Right lobe of liver (tissue), 6 donors: ENCODE measurements at regions not wholly inside any gene's neighbourhood (a gene's known extent, or its start where the extent isn't known, plus 50 kb on each side); places are given as distances from the start of the nearest gene placed in this dataset.

Source experiments
- ATAC-seq, 4 donors: fragments of 200-7000 bp; cut with Tn5 transposase; one replicate each; pipeline ENCODE4 v1.9.1; 2020; ENCODE audit warnings: mild to moderate bottlenecking in 4 of 4, moderate library complexity in 4 of 4
- DNase-seq, 3 donors: peaks; one replicate each; pipeline ENCODE4 v3.0.0-alpha.2; 2020
- H3K27ac ChIP-seq, 3 donors: fragments of 200-600 bp; one replicate each; pipeline ENCODE4 v1.8.0; 2022
- H3K27me3 ChIP-seq, 2 donors: fragments of 200-600 bp; one replicate each; pipeline ENCODE4 v1.8.0; 2022
- H3K36me3 ChIP-seq, 4 donors: fragments of 200-600 bp; sonication (generic) in 1 of 4; one replicate each; pipeline versions ENCODE4 v1.5.1 to v1.8.0; 2017 to 2022; ENCODE audit warnings: control low read depth in 1 of 4
- H3K4me1 ChIP-seq, 4 donors: fragments of 200-600 bp; sonication (generic) in 1 of 4; one replicate each; pipeline versions ENCODE4 v1.5.1 to v1.8.0; 2017 to 2022; ENCODE audit warnings: control low read depth in 1 of 4
- H3K4me3 ChIP-seq, 3 donors: fragments of 200-600 bp; one replicate each; pipeline ENCODE4 v1.8.0; 2022
- H3K9me3 ChIP-seq, 4 donors: fragments of 200-600 bp; sonication (generic) in 1 of 4; one replicate each; pipeline versions ENCODE4 v1.5.1 to v1.8.0; 2017 to 2022; ENCODE audit warnings: control low read depth in 1 of 4
- POLR2A ChIP-seq: fragments of 450-650 bp; IDR thresholded peaks from one replicate; pipeline ENCODE4 v1.6.1; 2017; ENCODE audit warnings: antibody characterized with exemption, mild to moderate bottlenecking
- WGBS: methylation state at CpG from one replicate; pipeline ENCODE4 v1.1.6; 2018; ENCODE audit warnings: low coverage, low lambda C conversion rate; ENCODE audit not compliant: insufficient coverage; ENCODE audit errors: missing lambda C conversion rate; 5-methylcytosine and 5-hydroxymethylcytosine counted together
- intact Hi-C, 2 donors: fragments of 100-400 bp; cut with DNase I; formaldehyde crosslinking; loops; one replicate each; pipeline versions ENCODE4 v1.11.2 to v1.14.1; 2022
- TF ChIP-seq, protein P1 (sequence below), 4 donors: fragments of 200-600 bp in 3 of 4; fragments of 450-650 bp in 1 of 4; IDR thresholded peaks; one replicate each; pipeline versions ENCODE4 v1.5.1 to v1.8.0; 2016 to 2022; ENCODE audit warnings: antibody characterized with exemption in 4 of 4, mild to moderate bottlenecking in 2 of 4
- donor health status: DM: no; HTN: yes; CAD: no.
- donor health status: DM: no; HTN: no; CAD: no.
- donor health status: DM: no; HTN: no; CAD: no.
- donor health status: DM: no; HTN: yes; CAD: no.
- donor health status: DM: no; HTN: yes; CAD: no.

DNA sequence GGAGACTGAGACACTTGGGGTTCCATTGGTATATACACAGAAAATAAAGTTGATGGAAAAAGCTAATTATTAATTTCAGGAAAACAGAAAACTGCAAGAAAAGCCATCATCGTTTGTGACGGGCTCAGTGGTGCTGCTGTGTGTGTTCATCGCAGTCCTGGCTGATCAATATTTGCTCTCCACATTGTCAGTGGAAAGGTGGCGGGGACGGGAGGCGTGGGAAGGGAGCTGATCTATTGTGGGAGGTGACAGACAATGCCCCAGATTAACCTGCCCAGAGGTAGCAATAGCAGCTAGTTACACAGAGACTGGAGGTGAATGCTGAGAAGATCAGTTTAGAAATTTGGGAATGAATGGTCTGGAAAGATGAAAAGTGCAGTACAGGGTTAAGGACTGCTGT, 50.0 kb upstream of the CTDP1 start:
- no peaks in the 10 kb centered on the region for H3K4me1 ChIP-seq
- H3K4me3 ChIP-seq, result no peak overlapping the region
- intact Hi-C loops, result no loop called here
- DNase-seq, result no peak
- no peak overlapping the region for H3K27ac ChIP-seq
- no peaks in the 10 kb centered on the region for H3K27me3 ChIP-seq
- no peak for ATAC-seq
- no peaks in the 10 kb centered on the region for H3K9me3 ChIP-seq
- 41% methylated on average over 5 of the region's 6 CpGs for WGBS
- H3K36me3 ChIP-seq, result no peaks in the 10 kb centered on the region
- TF ChIP-seq, protein P1, sequence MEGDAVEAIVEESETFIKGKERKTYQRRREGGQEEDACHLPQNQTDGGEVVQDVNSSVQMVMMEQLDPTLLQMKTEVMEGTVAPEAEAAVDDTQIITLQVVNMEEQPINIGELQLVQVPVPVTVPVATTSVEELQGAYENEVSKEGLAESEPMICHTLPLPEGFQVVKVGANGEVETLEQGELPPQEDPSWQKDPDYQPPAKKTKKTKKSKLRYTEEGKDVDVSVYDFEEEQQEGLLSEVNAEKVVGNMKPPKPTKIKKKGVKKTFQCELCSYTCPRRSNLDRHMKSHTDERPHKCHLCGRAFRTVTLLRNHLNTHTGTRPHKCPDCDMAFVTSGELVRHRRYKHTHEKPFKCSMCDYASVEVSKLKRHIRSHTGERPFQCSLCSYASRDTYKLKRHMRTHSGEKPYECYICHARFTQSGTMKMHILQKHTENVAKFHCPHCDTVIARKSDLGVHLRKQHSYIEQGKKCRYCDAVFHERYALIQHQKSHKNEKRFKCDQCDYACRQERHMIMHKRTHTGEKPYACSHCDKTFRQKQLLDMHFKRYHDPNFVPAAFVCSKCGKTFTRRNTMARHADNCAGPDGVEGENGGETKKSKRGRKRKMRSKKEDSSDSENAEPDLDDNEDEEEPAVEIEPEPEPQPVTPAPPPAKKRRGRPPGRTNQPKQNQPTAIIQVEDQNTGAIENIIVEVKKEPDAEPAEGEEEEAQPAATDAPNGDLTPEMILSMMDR (IDR thresholded peaks at IDR 0.05), result no peak
- TF ChIP-seq POLR2A, result no peak
